ENCODE measurements at regions not wholly inside any gene's neighbourhood (a gene's known extent, or its start where the extent isn't known, plus 50 kb on each side); places are given as distances from the start of the nearest gene placed in this dataset.

GRCh38 chr17:56648321-56648720, 54.8 kb downstream of the NOG start:
- Mint-ChIP-seq H3K27me3 (peaks cover 4% of the 10 kb centered on the region), H3K27ac (no peak overlapping the region), H3K4me3 (no peak overlapping the region), H3K4me1 (ENCODE audit: low read depth) (no peaks in the 10 kb centered on the region), H3K9me3 (no peaks in the 10 kb centered on the region), H3K36me3 (ENCODE audit: low read depth) (no peaks in the 10 kb centered on the region)

- no peak overlapping the region for H3K4me3 Mint-ChIP-seq
- H3K9me3 Mint-ChIP-seq: no peaks in the 10 kb centered on the region
- no peaks in the 10 kb centered on the region for H3K36me3 Mint-ChIP-seq (ENCODE audit: low read depth)
- no peak overlapping the region for H3K27ac Mint-ChIP-seq
- peaks cover 3% of the 10 kb centered on the region for H3K4me1 Mint-ChIP-seq (ENCODE audit: low read depth)
- peaks cover 7% of the 10 kb centered on the region for H3K27me3 Mint-ChIP-seq
Observed at GRCh38 chr17:56648806-56649205, 55.3 kb downstream of the NOG start.

GRCh38 chr17:56652628-56653027, 59.1 kb downstream of the NOG start:
- no peaks in the 10 kb centered on the region for H3K36me3 Mint-ChIP-seq (ENCODE audit: low read depth)
- no peak overlapping the region for H3K27ac Mint-ChIP-seq
- no peak overlapping the region for H3K4me3 Mint-ChIP-seq
- H3K27me3 Mint-ChIP-seq: peaks cover 7% of the 10 kb centered on the region
- peaks cover 4% of the 10 kb centered on the region for H3K4me1 Mint-ChIP-seq (ENCODE audit: low read depth)
- H3K9me3 Mint-ChIP-seq: no peaks in the 10 kb centered on the region

GRCh38 chr17:56653877-56654276, 60.4 kb downstream of the NOG start:
- peaks cover 7% of the 10 kb centered on the region for H3K27me3 Mint-ChIP-seq
- no peak overlapping the region for H3K4me3 Mint-ChIP-seq
- no peaks in the 10 kb centered on the region for H3K36me3 Mint-ChIP-seq (ENCODE audit: low read depth)
- no peaks in the 10 kb centered on the region for H3K9me3 Mint-ChIP-seq
- no peak overlapping the region for H3K27ac Mint-ChIP-seq
- peaks cover 4% of the 10 kb centered on the region for H3K4me1 Mint-ChIP-seq (ENCODE audit: low read depth)

GRCh38 chr17:56656701-56657327, 63.3 kb downstream of the NOG start:
- Mint-ChIP-seq H3K9me3 (no peaks in the 10 kb centered on the region), H3K36me3 (ENCODE audit: low read depth) (no peaks in the 10 kb centered on the region), H3K27ac (no peak overlapping the region), H3K4me1 (ENCODE audit: low read depth) (peaks cover 4% of the 10 kb centered on the region), H3K4me3 (no peak overlapping the region), H3K27me3 (peaks cover 7% of the 10 kb centered on the region)

GRCh38 chr17:56658648-56659047, 65.1 kb downstream of the NOG start:
- Mint-ChIP-seq H3K36me3 (ENCODE audit: low read depth) (no peaks in the 10 kb centered on the region), H3K9me3 (no peaks in the 10 kb centered on the region), H3K27me3 (peaks cover 5% of the 10 kb centered on the region), H3K4me3 (no peak overlapping the region), H3K4me1 (ENCODE audit: low read depth) (peaks cover 3% of the 10 kb centered on the region), H3K27ac (no peak overlapping the region)

- H3K4me3 Mint-ChIP-seq: no peak overlapping the region
- no peaks in the 10 kb centered on the region for H3K4me1 Mint-ChIP-seq (ENCODE audit: low read depth)
- no peaks in the 10 kb centered on the region for H3K9me3 Mint-ChIP-seq
- no peak overlapping the region for H3K27ac Mint-ChIP-seq
- H3K27me3 Mint-ChIP-seq: peaks cover 3% of the 10 kb centered on the region
- no peaks in the 10 kb centered on the region for H3K36me3 Mint-ChIP-seq (ENCODE audit: low read depth)
Observed at GRCh38 chr17:56659622-56660021, 66.1 kb downstream of the NOG start.

- no peaks in the 10 kb centered on the region for H3K36me3 Mint-ChIP-seq (ENCODE audit: low read depth)
- no peak overlapping the region for H3K4me3 Mint-ChIP-seq
- no peaks in the 10 kb centered on the region for H3K4me1 Mint-ChIP-seq (ENCODE audit: low read depth)
- no peak overlapping the region for H3K27ac Mint-ChIP-seq
- no peaks in the 10 kb centered on the region for H3K9me3 Mint-ChIP-seq
- peaks cover 6% of the 10 kb centered on the region for H3K27me3 Mint-ChIP-seq
Observed at GRCh38 chr17:56661906-56662305, 68.4 kb downstream of the NOG start.

- no peaks in the 10 kb centered on the region for H3K4me1 Mint-ChIP-seq (ENCODE audit: low read depth)
- H3K27ac Mint-ChIP-seq: no peak overlapping the region
- H3K36me3 Mint-ChIP-seq (ENCODE audit: low read depth): no peaks in the 10 kb centered on the region
- peaks cover 10% of the 10 kb centered on the region for H3K27me3 Mint-ChIP-seq
- H3K9me3 Mint-ChIP-seq: no peaks in the 10 kb centered on the region
- no peak overlapping the region for H3K4me3 Mint-ChIP-seq
Observed at GRCh38 chr17:56665864-56666263, 72.4 kb downstream of the NOG start.

- H3K27ac Mint-ChIP-seq: no peak overlapping the region
- H3K4me1 Mint-ChIP-seq (ENCODE audit: low read depth): no peaks in the 10 kb centered on the region
- H3K36me3 Mint-ChIP-seq (ENCODE audit: low read depth): no peaks in the 10 kb centered on the region
- H3K9me3 Mint-ChIP-seq: no peaks in the 10 kb centered on the region
- no peak overlapping the region for H3K4me3 Mint-ChIP-seq
- peaks cover 26% of the 10 kb centered on the region for H3K27me3 Mint-ChIP-seq
Observed at GRCh38 chr17:56667925-56668458, 74.5 kb downstream of the NOG start.

- Mint-ChIP-seq H3K9me3 (no peaks in the 10 kb centered on the region), H3K36me3 (ENCODE audit: low read depth) (no peaks in the 10 kb centered on the region), H3K4me1 (ENCODE audit: low read depth) (peaks cover 8% of the 10 kb centered on the region), H3K27me3 (peaks cover 47% of the 10 kb centered on the region), H3K27ac (no peak overlapping the region), H3K4me3 (no peak overlapping the region)
Observed at GRCh38 chr17:56672195-56672594, 78.7 kb downstream of the NOG start.

- H3K27ac Mint-ChIP-seq: no peak overlapping the region
- H3K4me1 Mint-ChIP-seq (ENCODE audit: low read depth): peaks cover 18% of the 10 kb centered on the region
- no peak overlapping the region for H3K4me3 Mint-ChIP-seq
- no peaks in the 10 kb centered on the region for H3K9me3 Mint-ChIP-seq
- H3K36me3 Mint-ChIP-seq (ENCODE audit: low read depth): no peaks in the 10 kb centered on the region
- peaks cover 55% of the 10 kb centered on the region for H3K27me3 Mint-ChIP-seq
Observed at GRCh38 chr17:56674401-56674925, 81.0 kb downstream of the NOG start.

GRCh38 chr17:56675876-56676660, 82.6 kb downstream of the NOG start:
- Mint-ChIP-seq H3K27me3 (peaks cover 49% of the 10 kb centered on the region), H3K36me3 (ENCODE audit: low read depth) (no peaks in the 10 kb centered on the region), H3K27ac (no peak overlapping the region), H3K9me3 (no peaks in the 10 kb centered on the region), H3K4me1 (ENCODE audit: low read depth) (peaks cover 22% of the 10 kb centered on the region), H3K4me3 (no peak overlapping the region)

GRCh38 chr17:56676810-56677209, 83.3 kb downstream of the NOG start:
- H3K27ac Mint-ChIP-seq: no peak overlapping the region
- H3K4me1 Mint-ChIP-seq (ENCODE audit: low read depth): peaks cover 22% of the 10 kb centered on the region
- H3K9me3 Mint-ChIP-seq: no peaks in the 10 kb centered on the region
- H3K36me3 Mint-ChIP-seq (ENCODE audit: low read depth): no peaks in the 10 kb centered on the region
- H3K4me3 Mint-ChIP-seq: no peak overlapping the region
- peaks cover 46% of the 10 kb centered on the region for H3K27me3 Mint-ChIP-seq
